ENCODE measurements at regions not wholly inside any gene's neighbourhood (a gene's known extent, or its start where the extent isn't known, plus 50 kb on each side); places are given as distances from the start of the nearest gene placed in this dataset.
"Not testable (repeated sequence)": the region's sequence is repeated elsewhere in the genome, so short reads cannot be mapped to it uniquely, and the experiment has no call there.

- not testable (repeated sequence) for DNase-seq
Measured at GRCh38 chr5:176018598-176018997, 50.5 kb upstream of the THOC3 start.

- DNase-seq: not testable (repeated sequence)
Measured at GRCh38 chr5:176020852-176021251, 52.7 kb upstream of the THOC3 start.

- DNase-seq: not testable (repeated sequence)
Measured at GRCh38 chr5:176023535-176023934, 55.4 kb upstream of the THOC3 start.

- DNase-seq: not testable (repeated sequence)
Measured at GRCh38 chr5:176029445-176029844, 61.3 kb upstream of the THOC3 start.

- peak; percentile 22 for DNase-seq
Measured at GRCh38 chr5:176030361-176031117, 62.4 kb upstream of the THOC3 start.

- not testable (repeated sequence) for DNase-seq
Measured at GRCh38 chr5:176031118-176031510, 63.0 kb upstream of the THOC3 start.

- not testable (repeated sequence) for DNase-seq
Measured at GRCh38 chr5:176033186-176033585, 65.1 kb upstream of the THOC3 start.

- not testable (repeated sequence) for DNase-seq
Measured at GRCh38 chr5:176034407-176035200, 66.5 kb upstream of the THOC3 start.

GRCh38 chr5:176035201-176035530, 67.1 kb upstream of the THOC3 start:
- not testable (repeated sequence) for DNase-seq

- not testable (repeated sequence) for DNase-seq
Measured at GRCh38 chr5:176035816-176036308, 67.7 kb upstream of the THOC3 start.

GRCh38 chr5:176036391-176036790, 68.3 kb upstream of the THOC3 start:
- DNase-seq: not testable (repeated sequence)

- DNase-seq: not testable (repeated sequence)
Measured at GRCh38 chr5:176037190-176037589, 69.1 kb upstream of the THOC3 start.

- DNase-seq: not testable (repeated sequence)
Measured at GRCh38 chr5:176040105-176040801, 72.1 kb upstream of the THOC3 start.

- DNase-seq: not testable (repeated sequence)
Measured at GRCh38 chr5:176041248-176041994, 73.3 kb upstream of the THOC3 start.

GRCh38 chr5:176042020-176042658, 74.0 kb upstream of the THOC3 start:
- DNase-seq: not testable (repeated sequence)

- DNase-seq: not testable (repeated sequence)
Measured at GRCh38 chr5:176043252-176043829, 75.2 kb upstream of the THOC3 start.

- DNase-seq: not testable (repeated sequence)
Measured at GRCh38 chr5:176043986-176044385, 75.9 kb upstream of the THOC3 start.

GRCh38 chr5:176044431-176044830, 76.3 kb upstream of the THOC3 start:
- DNase-seq: not testable (repeated sequence)

- not testable (repeated sequence) for DNase-seq
Measured at GRCh38 chr5:176045442-176045841, 77.3 kb upstream of the THOC3 start.

GRCh38 chr5:176048671-176049070, 80.6 kb upstream of the THOC3 start:
- not testable (repeated sequence) for DNase-seq

- not testable (repeated sequence) for DNase-seq
Measured at GRCh38 chr5:176060472-176061268, 92.6 kb upstream of the THOC3 start.
